SK-MEL-5 (cell line): ENCODE measurements at regions not wholly inside any gene's neighbourhood (a gene's known extent, or its start where the extent isn't known, plus 50 kb on each side); places are given as distances from the start of the nearest gene placed in this dataset.
"Not testable (repeated sequence)": the region's sequence is repeated elsewhere in the genome, so short reads cannot be mapped to it uniquely, and the experiment has no call there.

Experiments used
- DNase-seq: peaks from one replicate; pipeline ENCODE4 v3.0.0-alpha.2; 2016; ENCODE audit warnings: low read depth, low spot score
- in situ Hi-C: cut with HindIII; loops from 2 replicates; pipeline ENCODE4 v1.10.0; 2016; ENCODE audit warnings: low sequenced_read_pairs, high pct_unique_total_duplicates, low pct_unique_long_range_greater_than_20kb

DNA sequence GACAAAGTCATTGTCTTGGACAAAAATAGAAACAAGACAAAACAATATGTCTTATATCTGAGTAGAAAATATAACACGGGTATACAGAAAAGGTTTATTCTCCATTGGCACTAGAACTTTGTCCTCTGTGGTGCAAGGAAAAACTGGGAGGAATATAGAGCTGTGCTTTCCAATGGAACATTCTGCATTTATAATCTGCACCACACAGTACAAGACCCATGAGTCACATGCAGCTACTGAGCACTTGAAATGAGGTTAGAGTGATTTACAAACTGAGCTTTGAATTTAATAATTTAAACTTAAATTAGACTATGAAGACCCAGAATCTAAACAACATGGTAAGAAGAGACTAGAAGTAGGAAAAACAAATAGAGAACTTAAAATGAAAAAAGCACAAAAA lies 86.1 kb downstream of the RAP2A start:
- in situ Hi-C loops, result no loop called here
- no peak for DNase-seq

DNA sequence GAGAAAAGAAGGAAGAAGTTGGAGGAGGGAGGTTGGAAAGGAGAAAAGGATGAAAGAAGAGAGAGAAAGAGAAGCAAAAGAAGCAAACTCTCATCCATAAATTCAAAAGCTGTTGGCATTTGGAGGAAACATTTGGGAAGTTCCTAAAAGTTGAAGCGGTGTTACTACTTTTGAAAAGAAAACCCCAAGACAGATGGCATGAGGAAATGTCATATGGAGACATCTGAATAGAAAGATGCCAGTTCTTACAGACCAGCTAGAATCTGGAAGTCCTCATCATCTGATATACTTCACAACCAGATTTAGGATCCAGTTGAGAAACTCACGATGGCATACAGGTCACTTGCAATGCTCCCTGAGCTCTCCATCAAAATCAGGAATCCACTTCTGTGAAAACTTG lies 86.9 kb downstream of the RAP2A start:
- no peak for DNase-seq
- in situ Hi-C loops, result no loop called here

GRCh38 chr13:97521726-97522125 lies 87.8 kb downstream of the RAP2A start:
- in situ Hi-C loops, result no loop called here
- no peak for DNase-seq

- in situ Hi-C loops, result no loop called here
- no peak for DNase-seq
Observed at GRCh38 chr13:97522243-97522642, 88.3 kb downstream of the RAP2A start.

- DNase-seq, result no peak
- in situ Hi-C loops, result no loop called here
Observed at GRCh38 chr13:97526556-97526955, 92.6 kb downstream of the RAP2A start.

- no peak for DNase-seq
- in situ Hi-C loops, result no loop called here
Observed at GRCh38 chr13:97528518-97528917, 94.5 kb downstream of the RAP2A start.

- DNase-seq, result no peak
- in situ Hi-C loops, result no loop called here
Observed at GRCh38 chr13:97534540-97534939, 100.6 kb downstream of the RAP2A start.

GRCh38 chr13:97535614-97536013 lies 101.6 kb downstream of the RAP2A start:
- no peak for DNase-seq
- in situ Hi-C loops, result no loop called here

- DNase-seq, result no peak
- in situ Hi-C loops, result no loop called here
Observed at GRCh38 chr13:97537110-97537509, 103.1 kb downstream of the RAP2A start.

- no peak for DNase-seq
- in situ Hi-C loops, result no loop called here
Observed at GRCh38 chr13:97538203-97538602, 104.2 kb downstream of the RAP2A start.

DNA sequence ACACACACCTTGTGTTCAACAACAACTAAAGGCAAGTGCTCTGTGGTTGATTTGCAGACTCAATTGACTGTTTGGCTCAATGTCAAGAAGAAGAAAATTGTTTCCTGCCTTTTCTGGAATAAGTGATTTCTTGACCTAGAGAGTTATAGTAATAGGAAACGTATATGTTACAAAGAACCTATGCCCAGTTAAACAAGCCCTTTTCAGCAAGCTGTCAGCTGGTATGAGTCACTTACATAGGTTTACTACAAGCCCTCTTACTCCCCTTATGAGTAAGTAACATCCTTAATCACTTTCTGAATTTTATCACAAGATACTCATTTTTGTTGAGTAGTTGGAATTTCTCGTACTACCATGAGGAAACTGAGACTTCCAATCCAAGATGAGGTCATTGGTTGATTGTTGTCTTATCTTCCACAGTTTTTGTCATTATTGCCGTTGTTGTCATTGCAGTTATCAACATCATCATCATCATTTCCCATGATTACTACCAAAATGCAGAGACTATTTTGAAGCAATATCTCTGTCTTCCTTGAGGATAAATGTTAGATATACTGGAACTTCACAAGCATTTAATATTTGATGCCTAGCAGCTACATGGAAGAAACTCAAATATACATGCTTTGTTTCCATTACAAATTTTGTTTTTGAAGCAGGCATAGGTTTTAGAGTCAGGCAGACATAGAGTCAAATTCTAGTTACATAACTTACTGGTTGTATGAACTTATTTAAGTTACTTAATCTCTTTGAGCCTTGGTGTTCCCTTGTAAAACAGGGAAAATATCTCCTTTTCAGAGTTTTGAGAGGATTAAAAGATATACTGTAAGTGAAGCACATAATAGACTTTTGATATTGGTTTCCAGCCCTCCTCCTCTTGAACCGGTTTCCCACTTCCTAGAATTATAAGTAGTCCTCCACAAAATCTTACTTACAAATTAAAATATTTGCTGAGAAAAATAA lies 106.0 kb downstream of the RAP2A start:
- DNase-seq, result no peak
- in situ Hi-C loops, result no loop called here

DNA sequence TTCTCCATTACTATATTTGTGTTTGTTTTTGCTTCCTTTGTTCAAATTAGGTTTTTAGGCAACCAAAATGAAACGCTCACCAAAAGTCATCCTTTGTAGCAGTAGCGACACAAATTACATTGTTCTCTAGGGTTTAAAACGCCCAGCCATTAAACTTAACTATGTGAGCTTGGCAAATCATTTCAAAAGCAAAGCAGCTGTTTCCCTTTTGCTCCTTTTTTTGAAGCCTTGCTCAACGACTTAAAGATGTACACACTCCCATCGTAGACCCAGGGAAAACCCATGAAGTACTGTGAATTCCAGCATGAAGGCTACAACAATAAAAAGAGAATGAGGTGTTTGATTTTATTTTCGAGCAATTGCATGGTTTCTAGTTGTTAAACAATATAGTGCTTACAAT lies 106.7 kb downstream of the RAP2A start:
- no peak for DNase-seq
- in situ Hi-C loops, result no loop called here

DNA sequence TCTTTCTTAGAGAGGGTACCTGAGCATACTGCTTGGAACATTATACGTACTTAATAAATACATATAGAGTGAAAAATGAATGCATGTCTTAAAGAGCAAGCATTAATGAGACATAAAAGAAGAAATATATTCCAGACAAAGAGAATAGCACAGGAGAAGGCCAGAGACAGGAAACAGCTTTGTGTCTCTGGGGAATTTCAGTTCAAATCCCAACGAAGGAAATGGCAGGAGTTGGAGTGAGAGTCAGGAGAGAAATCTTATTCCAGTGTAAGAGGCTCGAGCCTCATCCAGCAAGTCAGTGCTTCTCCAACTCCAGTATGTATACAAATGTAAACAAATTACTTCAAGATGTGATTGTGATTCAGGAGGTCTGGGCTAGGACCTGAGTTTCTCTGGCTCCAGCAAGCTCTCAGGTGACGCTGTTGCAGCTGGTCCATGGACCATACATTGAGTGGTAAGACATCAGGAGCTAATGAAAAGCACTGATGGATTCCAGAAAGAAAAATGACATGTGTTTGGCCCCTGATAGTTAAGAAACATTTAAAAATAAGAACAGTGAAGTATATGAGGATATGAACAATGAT lies 108.2 kb downstream of the RAP2A start:
- in situ Hi-C loops, result no loop called here
- DNase-seq, result no peak

- in situ Hi-C loops, result no loop called here
- no peak for DNase-seq
Observed at GRCh38 chr13:97544031-97544765, 110.2 kb downstream of the RAP2A start.

GRCh38 chr13:97544971-97545499 lies 111.1 kb downstream of the RAP2A start:
- DNase-seq, in situ Hi-C loops: not testable (repeated sequence)

DNA sequence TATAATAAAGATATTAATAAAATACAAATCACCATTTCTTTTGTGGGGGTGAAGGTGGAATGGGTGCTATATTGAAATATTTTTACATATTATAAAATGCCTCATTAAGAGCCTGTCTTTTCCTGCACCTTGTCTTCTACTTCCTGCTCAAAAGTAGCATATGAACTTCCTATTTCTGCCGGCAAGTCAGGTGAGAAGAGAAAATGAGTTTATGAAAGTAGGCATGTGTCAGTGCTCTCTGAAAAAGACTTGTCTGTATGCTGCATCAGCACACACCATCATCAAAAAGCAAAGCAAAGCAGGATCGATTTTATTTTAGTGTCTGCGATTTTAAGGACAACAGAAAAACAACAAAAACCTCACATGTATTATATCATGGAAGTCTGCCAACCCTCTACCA lies 114.2 kb downstream of the RAP2A start:
- no peak for DNase-seq
- in situ Hi-C loops, result no loop called here

DNA sequence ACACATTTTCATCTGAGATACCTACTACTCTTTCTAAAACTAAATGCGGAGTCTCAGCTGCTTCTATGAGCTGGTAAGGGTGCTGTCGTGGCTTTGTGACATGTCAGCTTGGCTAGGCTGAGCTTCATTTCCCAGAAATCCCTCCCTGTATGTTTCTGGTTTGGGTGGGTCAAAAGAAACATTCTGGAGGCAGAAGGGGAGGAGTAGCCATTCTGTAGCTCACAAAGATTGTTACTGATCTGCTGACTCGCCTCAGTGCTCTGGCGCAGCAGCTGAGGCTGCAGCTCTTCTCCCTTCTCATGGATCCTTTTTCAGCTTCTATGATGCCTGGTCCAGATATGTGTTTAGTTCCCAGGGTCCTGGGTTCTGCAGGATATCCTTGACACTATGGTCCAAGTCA lies 114.7 kb downstream of the RAP2A start:
- DNase-seq, result no peak
- in situ Hi-C loops, result no loop called here

- in situ Hi-C loops, result no loop called here
- DNase-seq, result no peak
Observed at GRCh38 chr13:97549201-97549600, 115.2 kb downstream of the RAP2A start.
